ENCODE measurements at regions not wholly inside any gene's neighbourhood (a gene's known extent, or its start where the extent isn't known, plus 50 kb on each side); places are given as distances from the start of the nearest gene placed in this dataset.

DNA sequence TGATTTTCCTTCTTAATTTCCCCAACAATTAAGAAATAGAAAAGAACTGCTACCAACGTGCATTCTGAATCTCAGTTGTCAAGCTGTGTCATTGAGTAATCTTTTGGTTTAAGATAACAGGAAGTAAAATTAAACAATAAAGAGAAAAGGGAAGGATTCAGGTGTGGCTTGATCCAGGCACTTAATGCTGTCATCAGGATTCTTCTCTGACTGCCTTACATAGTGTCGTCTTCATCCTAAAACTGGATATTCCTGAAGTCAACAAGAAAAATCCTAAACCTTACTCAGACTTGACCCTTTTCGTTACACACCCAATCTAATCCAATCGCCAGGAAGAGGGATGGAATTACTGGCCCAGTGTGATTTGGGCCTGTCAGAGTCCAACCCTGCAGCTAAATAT lies 443.8 kb downstream of the MED13L start:
- Histone ChIP-seq H3K27ac (ENCODE audit: low read depth in 1 of 2, low read length in 2 of 2) (no peak overlapping the region), H3K4me2 (replicated peaks; ENCODE audit: extremely low read depth, low read length, poor library complexity, severe bottlenecking) (no peak overlapping the region), H3K9ac (ENCODE audit: insufficient read depth, low read length, poor library complexity, severe bottlenecking) (no peak overlapping the region), H3K79me2 (ENCODE audit: insufficient read depth, low read length) (no peaks in the 10 kb centered on the region), H3K9me3 (replicated peaks in 1 of 2; ENCODE audit: control insufficient read depth in 1 of 2, insufficient read depth in 1 of 2, low read length in 2 of 2) (no peaks in the 10 kb centered on the region), H2AFZ (ENCODE audit: insufficient read depth, low read depth, low read length, poor library complexity, severe bottlenecking) (no peak overlapping the region), H4K20me1 (ENCODE audit: insufficient read depth, low read length) (no peaks in the 10 kb centered on the region), H3K27me3 (ENCODE audit: control insufficient read depth in 2 of 2, insufficient read depth in 2 of 2, low read length in 2 of 2) (no peaks in the 10 kb centered on the region), H3K4me3 (replicated peaks in 1 of 3; ENCODE audit: low read depth in 2 of 3, low read length in 3 of 3) (no peak overlapping the region), H3K36me3 (replicated peaks in 1 of 2; ENCODE audit: control insufficient read depth in 1 of 2, insufficient read depth in 2 of 2, low read length in 2 of 2) (no peaks in the 10 kb centered on the region), H3K4me1 (ENCODE audit: control insufficient read depth in 1 of 2, insufficient read depth in 2 of 2, low read length in 2 of 2) (no peaks in the 10 kb centered on the region)
- Mint-ChIP-seq H3K4me3 (no peak overlapping the region), H3K4me1 (no peaks in the 10 kb centered on the region), H3K27me3 (ENCODE audit: low read depth in 3 of 3) (peaks cover 1 to 7% (median 6%) of the 10 kb centered on the region in 3 donors), H3K36me3 (no peaks in the 10 kb centered on the region), H3K9me3 (peaks cover 0 to 3% (median 0%) of the 10 kb centered on the region in 7 donors), H3K27ac (no peak overlapping the region)
- TF ChIP-seq, protein P1, sequence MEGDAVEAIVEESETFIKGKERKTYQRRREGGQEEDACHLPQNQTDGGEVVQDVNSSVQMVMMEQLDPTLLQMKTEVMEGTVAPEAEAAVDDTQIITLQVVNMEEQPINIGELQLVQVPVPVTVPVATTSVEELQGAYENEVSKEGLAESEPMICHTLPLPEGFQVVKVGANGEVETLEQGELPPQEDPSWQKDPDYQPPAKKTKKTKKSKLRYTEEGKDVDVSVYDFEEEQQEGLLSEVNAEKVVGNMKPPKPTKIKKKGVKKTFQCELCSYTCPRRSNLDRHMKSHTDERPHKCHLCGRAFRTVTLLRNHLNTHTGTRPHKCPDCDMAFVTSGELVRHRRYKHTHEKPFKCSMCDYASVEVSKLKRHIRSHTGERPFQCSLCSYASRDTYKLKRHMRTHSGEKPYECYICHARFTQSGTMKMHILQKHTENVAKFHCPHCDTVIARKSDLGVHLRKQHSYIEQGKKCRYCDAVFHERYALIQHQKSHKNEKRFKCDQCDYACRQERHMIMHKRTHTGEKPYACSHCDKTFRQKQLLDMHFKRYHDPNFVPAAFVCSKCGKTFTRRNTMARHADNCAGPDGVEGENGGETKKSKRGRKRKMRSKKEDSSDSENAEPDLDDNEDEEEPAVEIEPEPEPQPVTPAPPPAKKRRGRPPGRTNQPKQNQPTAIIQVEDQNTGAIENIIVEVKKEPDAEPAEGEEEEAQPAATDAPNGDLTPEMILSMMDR (IDR thresholded peaks at IDR 0.05): no peak
- no CpG with 5 or more reads among the region's 4 CpGs for WGBS (ENCODE audit: insufficient coverage)
- no peak for DNase-seq
- intact Hi-C loops (cut with micrococcal nuclease): no loop called here

DNA sequence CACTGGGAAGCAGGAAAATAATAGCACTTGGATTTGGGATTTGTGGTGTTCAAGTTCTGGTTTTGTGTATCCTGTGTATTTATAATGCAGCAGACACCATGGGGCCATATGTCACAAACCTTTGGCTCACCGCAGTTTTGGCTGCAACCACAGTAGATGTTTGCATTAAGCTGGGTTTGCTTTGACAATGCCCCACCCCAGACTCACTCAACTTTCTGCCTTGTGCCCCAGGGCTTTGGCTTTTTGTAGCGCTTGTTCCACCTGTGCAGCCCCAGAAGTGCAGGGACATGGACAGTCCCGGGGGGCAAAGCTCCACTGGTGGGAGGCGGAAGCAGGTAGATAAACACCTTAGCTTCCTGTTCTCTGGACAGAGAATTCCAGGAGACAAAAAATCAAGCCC lies 446.9 kb downstream of the MED13L start:
- TF ChIP-seq, protein P1 (IDR thresholded peaks at IDR 0.05): no peak
- no peak overlapping the region for H3K27ac Mint-ChIP-seq
- Histone ChIP-seq H3K9me3 (replicated peaks in 1 of 2; ENCODE audit: control insufficient read depth in 1 of 2, insufficient read depth in 1 of 2, low read length in 2 of 2) (no peaks in the 10 kb centered on the region), H3K4me2 (replicated peaks; ENCODE audit: extremely low read depth, low read length, poor library complexity, severe bottlenecking) (no peak overlapping the region), H3K27ac (ENCODE audit: low read depth in 1 of 2, low read length in 2 of 2) (no peak overlapping the region), H3K4me3 (replicated peaks in 1 of 3; ENCODE audit: low read depth in 2 of 3, low read length in 3 of 3) (no peak overlapping the region), H3K36me3 (replicated peaks in 1 of 2; ENCODE audit: control insufficient read depth in 1 of 2, insufficient read depth in 2 of 2, low read length in 2 of 2) (no peaks in the 10 kb centered on the region), H3K4me1 (ENCODE audit: control insufficient read depth in 1 of 2, insufficient read depth in 2 of 2, low read length in 2 of 2) (no peaks in the 10 kb centered on the region), H4K20me1 (ENCODE audit: insufficient read depth, low read length) (no peaks in the 10 kb centered on the region), H2AFZ (ENCODE audit: insufficient read depth, low read depth, low read length, poor library complexity, severe bottlenecking) (no peak overlapping the region), H3K79me2 (ENCODE audit: insufficient read depth, low read length) (no peaks in the 10 kb centered on the region), H3K27me3 (ENCODE audit: control insufficient read depth in 2 of 2, insufficient read depth in 2 of 2, low read length in 2 of 2) (no peaks in the 10 kb centered on the region), H3K9ac (ENCODE audit: insufficient read depth, low read length, poor library complexity, severe bottlenecking) (no peak overlapping the region)
- peaks cover 0 to 7% (median 0%) of the 10 kb centered on the region in 7 donors for H3K9me3 Mint-ChIP-seq
- H3K4me3 Mint-ChIP-seq: no peak overlapping the region
- peaks cover 2 to 4% (median 2%) of the 10 kb centered on the region in 3 donors for H3K27me3 Mint-ChIP-seq (ENCODE audit: low read depth in 3 of 3)
- no peak for DNase-seq
- H3K36me3 Mint-ChIP-seq: no peaks in the 10 kb centered on the region
- 76% methylated on average over 3 of the region's 4 CpGs for WGBS (ENCODE audit: insufficient coverage)
- no peaks in the 10 kb centered on the region for H3K4me1 Mint-ChIP-seq
- intact Hi-C loops (cut with micrococcal nuclease): no loop called here
